Upper lobe of left lung (tissue), 6 donors: ENCODE measurements at regions not wholly inside any gene's neighbourhood (a gene's known extent, or its start where the extent isn't known, plus 50 kb on each side); places are given as distances from the start of the nearest gene placed in this dataset.

Experiments
- ATAC-seq, 2 donors: fragments of 200-7000 bp; cut with Tn5 transposase; one replicate each; pipeline ENCODE4 v1.9.1; 2022; ENCODE audit warnings: mild to moderate bottlenecking in 2 of 2, moderate library complexity in 2 of 2; ENCODE audit not compliant: low FRiP score in 2 of 2
- DNase-seq, 2 donors: peaks; one replicate each; pipeline ENCODE4 v3.0.0-alpha.2; 2019 to 2020
- H3K27ac ChIP-seq, 4 donors: fragments of 200-600 bp; sonication (generic); one replicate each; pipeline ENCODE4 v1.5.1; 2016 to 2019
- H3K27me3 ChIP-seq, 4 donors: fragments of 200-600 bp; sonication (generic); one replicate each; pipeline ENCODE4 v1.5.1; 2017 to 2019
- H3K36me3 ChIP-seq, 4 donors: fragments of 200-600 bp; sonication (generic); one replicate each; pipeline ENCODE4 v1.5.1; 2016 to 2019
- H3K4me1 ChIP-seq, 4 donors: fragments of 200-600 bp; sonication (generic); one replicate each; pipeline ENCODE4 v1.5.1; 2018 to 2019
- H3K4me3 ChIP-seq, 4 donors: fragments of 200-600 bp; sonication (generic); one replicate each; pipeline ENCODE4 v1.5.1; 2017 to 2019; ENCODE audit warnings: mild to moderate bottlenecking in 2 of 4, moderate library complexity in 1 of 4
- H3K9me3 ChIP-seq, 4 donors: fragments of 200-600 bp; sonication (generic); one replicate each; pipeline ENCODE4 v1.5.1; 2018 to 2019
- EP300 ChIP-seq, 4 donors: sonication (generic); formaldehyde crosslinking; IDR thresholded peaks; one replicate each; pipeline ENCODE4 v1.5.1; 2017; ENCODE audit warnings: antibody characterized with exemption in 4 of 4, control low read depth in 2 of 4
- POLR2A ChIP-seq, 4 donors: fragments of 450-650 bp; IDR thresholded peaks; one replicate each; pipeline ENCODE4 v1.5.1; 2016 to 2017; ENCODE audit warnings: antibody characterized with exemption in 4 of 4, mild to moderate bottlenecking in 2 of 4
- POLR2AphosphoS5 ChIP-seq, 2 donors: sonication (generic); formaldehyde crosslinking; IDR thresholded peaks; one replicate each; pipeline ENCODE4 v1.5.1; 2017; ENCODE audit warnings: antibody characterized with exemption in 2 of 2
- WGBS, 2 donors: methylation state at CpG; one replicate each; pipeline ENCODE4 v1.1.5; 2017 to 2018; 5-methylcytosine and 5-hydroxymethylcytosine counted together
- TF ChIP-seq, protein P1 (sequence below), 6 experiments: fragments of 450-650 bp in 4 of 6; fragments of 200-600 bp in 2 of 6; sonication (generic) in 2 of 6; IDR thresholded peaks; one replicate each; pipeline ENCODE4 v1.5.1; 2016 to 2019; ENCODE audit warnings: antibody characterized with exemption in 6 of 6
- donor health status: DM: no; HTN: no; CAD: no; lungs with moderate emphysema.
- donor health status: DM: no; HTN: yes; CAD: no; lungs with severe emphysema.

DNA sequence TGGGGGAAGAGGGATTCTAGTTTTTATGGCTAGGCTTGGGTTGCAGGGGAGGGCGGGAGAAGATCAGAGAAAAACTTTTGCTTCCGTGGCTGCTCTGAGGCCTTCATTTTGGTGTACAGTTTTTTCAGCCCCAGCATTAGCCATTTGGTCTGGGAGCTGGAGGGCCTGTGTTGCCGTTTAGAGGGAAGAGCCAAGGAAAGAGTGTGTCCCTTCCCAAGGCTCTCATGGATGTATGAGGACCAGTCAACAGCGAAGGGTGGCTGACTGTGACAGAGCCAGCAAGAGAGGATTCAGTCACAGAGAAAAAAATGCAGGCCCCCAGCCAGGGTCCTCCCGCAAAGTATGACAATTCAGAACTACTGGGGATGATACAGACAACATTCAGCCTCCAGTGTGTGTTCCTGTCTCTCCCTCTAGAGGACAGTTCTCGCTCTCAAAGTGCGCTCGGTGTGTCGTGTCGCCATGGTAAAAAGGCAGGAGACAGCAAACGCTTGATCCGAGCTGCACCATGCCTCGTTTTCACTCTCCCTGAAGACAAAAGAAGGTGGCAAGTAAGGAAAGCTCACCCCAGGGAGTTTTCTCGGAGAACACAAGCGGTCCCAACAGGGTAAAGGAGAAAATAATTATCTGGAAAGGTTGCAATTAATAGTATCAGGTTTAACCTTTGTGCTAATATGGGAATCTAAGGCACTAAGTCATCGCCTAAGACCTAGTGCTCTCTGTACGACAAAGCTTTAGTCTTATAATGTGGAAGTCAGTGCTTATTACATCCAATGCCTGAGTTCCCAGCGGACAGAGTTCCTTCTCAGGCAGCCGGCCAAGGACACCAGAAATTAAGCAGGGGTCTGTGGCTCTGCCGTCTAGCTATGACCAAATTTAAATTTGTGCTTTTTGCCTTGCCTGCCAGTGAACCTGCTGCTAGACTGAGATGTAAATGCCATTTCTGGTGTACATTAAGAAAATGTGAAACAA lies 157.3 kb upstream of the PLXNC1 start:
- Histone ChIP-seq H3K4me3 (no peak overlapping the region), H3K9me3 (no peaks in the 10 kb centered on the region), H3K27me3 (no peaks in the 10 kb centered on the region), H3K36me3 (no peaks in the 10 kb centered on the region), H3K4me1 (no peaks in the 10 kb centered on the region), H3K27ac (no peak overlapping the region)
- 68 to 77% methylated on average over 20 of the region's 20 CpGs for WGBS, 2 donors
- no peak for TF ChIP-seq EP300 (IDR thresholded peaks at IDR 0.05)
- TF ChIP-seq, protein P1, sequence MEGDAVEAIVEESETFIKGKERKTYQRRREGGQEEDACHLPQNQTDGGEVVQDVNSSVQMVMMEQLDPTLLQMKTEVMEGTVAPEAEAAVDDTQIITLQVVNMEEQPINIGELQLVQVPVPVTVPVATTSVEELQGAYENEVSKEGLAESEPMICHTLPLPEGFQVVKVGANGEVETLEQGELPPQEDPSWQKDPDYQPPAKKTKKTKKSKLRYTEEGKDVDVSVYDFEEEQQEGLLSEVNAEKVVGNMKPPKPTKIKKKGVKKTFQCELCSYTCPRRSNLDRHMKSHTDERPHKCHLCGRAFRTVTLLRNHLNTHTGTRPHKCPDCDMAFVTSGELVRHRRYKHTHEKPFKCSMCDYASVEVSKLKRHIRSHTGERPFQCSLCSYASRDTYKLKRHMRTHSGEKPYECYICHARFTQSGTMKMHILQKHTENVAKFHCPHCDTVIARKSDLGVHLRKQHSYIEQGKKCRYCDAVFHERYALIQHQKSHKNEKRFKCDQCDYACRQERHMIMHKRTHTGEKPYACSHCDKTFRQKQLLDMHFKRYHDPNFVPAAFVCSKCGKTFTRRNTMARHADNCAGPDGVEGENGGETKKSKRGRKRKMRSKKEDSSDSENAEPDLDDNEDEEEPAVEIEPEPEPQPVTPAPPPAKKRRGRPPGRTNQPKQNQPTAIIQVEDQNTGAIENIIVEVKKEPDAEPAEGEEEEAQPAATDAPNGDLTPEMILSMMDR (IDR thresholded peaks at IDR 0.05), result peak in 1 of 6 experiments; percentile 6
- DNase-seq (no peak), ATAC-seq (peak; percentile 11 to 53)

DNA sequence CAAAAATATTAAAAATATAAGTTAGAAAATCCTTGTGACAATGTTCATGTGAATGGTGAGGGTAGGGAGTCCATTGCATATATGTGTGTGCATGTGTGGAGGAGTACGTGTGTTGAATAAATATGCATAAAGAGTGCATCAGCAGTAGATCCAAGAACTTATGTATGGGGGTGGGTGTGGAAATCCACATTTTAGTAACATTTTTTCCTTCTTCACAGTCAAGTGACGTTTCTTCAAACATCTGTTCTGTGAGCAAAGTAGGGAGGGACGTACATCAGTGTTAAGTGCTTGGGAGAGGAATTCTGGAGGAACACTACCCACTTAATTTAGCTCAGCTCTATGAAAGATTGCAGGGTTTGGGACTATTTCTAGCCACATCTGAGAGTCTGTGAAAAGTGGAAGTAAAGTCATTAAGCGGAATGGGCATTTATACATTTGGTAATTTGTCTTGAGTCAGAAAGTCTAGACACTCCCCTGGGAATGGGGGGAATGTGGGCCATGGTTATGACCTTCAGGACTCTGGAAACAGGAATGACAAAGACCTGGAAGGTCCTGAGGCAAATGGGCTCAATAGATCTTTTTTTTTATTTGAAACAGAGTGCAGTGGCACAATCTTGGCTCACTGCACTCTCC lies 156.4 kb upstream of the PLXNC1 start:
- no peaks in the 10 kb centered on the region for H3K4me1 ChIP-seq
- no peaks in the 10 kb centered on the region for H3K36me3 ChIP-seq
- no peak overlapping the region for H3K4me3 ChIP-seq
- no peaks in the 10 kb centered on the region for H3K27me3 ChIP-seq
- ATAC-seq (no peak), DNase-seq (no peak)
- H3K27ac ChIP-seq, result no peak overlapping the region
- WGBS, 2 donors, result 79 to 81% methylated on average over 4 of the region's 4 CpGs
- TF ChIP-seq POLR2A (IDR thresholded peaks at IDR 0.05) (no peak), POLR2AphosphoS5 (IDR thresholded peaks at IDR 0.05) (no peak), EP300 (IDR thresholded peaks at IDR 0.05) (no peak)
- TF ChIP-seq, protein P1 (IDR thresholded peaks at IDR 0.05), result no peak
- no peaks in the 10 kb centered on the region for H3K9me3 ChIP-seq

DNA sequence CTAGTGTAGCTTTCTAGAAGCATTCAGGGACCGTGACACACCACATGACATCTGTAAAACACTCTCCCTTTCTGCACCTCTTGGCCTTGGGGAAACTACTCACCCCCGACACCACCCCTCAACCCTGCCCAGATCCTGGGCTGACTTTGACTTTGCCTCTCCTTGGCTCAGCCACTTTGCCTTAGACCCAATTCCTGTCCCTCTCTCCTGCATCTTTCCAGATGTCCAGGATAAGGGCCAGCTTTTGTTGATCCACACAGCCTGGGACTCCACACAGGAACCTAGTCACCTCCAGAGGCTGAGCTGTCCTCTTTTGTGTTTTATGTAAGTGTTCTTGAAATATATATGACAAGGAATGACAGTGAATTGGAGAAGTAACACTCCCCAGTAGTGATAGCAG lies 153.7 kb upstream of the PLXNC1 start:
- ATAC-seq (no peak), DNase-seq (no peak)
- no peaks in the 10 kb centered on the region for H3K36me3 ChIP-seq
- H3K4me3 ChIP-seq, result no peak overlapping the region
- no peak overlapping the region for H3K27ac ChIP-seq
- H3K4me1 ChIP-seq, result no peaks in the 10 kb centered on the region
- H3K9me3 ChIP-seq, result no peaks in the 10 kb centered on the region
- no peaks in the 10 kb centered on the region for H3K27me3 ChIP-seq
- 44 to 50% methylated on average over 2 of the region's 2 CpGs for WGBS, 2 donors
- TF ChIP-seq EP300 (IDR thresholded peaks at IDR 0.05) (no peak), POLR2AphosphoS5 (IDR thresholded peaks at IDR 0.05) (no peak), POLR2A (IDR thresholded peaks at IDR 0.05) (no peak)
- TF ChIP-seq, protein P1 (IDR thresholded peaks at IDR 0.05), result no peak

DNA sequence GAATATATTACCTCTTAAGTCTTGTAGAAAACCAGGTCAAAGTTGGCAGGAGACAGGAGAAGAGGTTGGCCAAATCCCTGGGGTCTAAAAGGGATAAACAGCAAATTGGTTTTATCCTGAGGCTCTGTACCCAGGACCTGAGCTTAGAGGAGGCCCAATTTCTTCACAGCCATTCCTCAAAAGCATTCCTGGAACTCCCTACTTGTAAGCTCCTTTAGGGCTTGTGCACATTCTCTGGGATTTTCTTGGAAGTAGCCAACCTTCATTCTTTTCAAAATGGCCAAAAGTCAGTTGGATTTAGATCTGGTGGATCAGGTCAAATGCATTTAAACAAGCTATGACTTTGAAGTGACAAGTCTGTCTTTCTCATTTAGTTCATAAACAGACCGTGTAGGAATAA lies 152.1 kb upstream of the PLXNC1 start:
- H3K36me3 ChIP-seq, result no peaks in the 10 kb centered on the region
- WGBS, 2 donors, result 0 to 67% methylated on average over 1 of the region's 1 CpG

More for the DNA sequence above, 152.1 kb upstream of the PLXNC1 start:
- H3K27me3 ChIP-seq, result no peaks in the 10 kb centered on the region
- DNase-seq (no peak), ATAC-seq (no peak)
- TF ChIP-seq, protein P1 (IDR thresholded peaks at IDR 0.05), result no peak
- no peak for TF ChIP-seq POLR2A (IDR thresholded peaks at IDR 0.05)
- TF ChIP-seq EP300 (IDR thresholded peaks at IDR 0.05), result no peak
- no peak for TF ChIP-seq POLR2AphosphoS5 (IDR thresholded peaks at IDR 0.05)
- no peaks in the 10 kb centered on the region for H3K4me1 ChIP-seq
- no peaks in the 10 kb centered on the region for H3K9me3 ChIP-seq
- no peak overlapping the region for H3K4me3 ChIP-seq
- no peak overlapping the region for H3K27ac ChIP-seq
